ENCODE measurements at regions not wholly inside any gene's neighbourhood (a gene's known extent, or its start where the extent isn't known, plus 50 kb on each side); places are given as distances from the start of the nearest gene placed in this dataset.

DNA sequence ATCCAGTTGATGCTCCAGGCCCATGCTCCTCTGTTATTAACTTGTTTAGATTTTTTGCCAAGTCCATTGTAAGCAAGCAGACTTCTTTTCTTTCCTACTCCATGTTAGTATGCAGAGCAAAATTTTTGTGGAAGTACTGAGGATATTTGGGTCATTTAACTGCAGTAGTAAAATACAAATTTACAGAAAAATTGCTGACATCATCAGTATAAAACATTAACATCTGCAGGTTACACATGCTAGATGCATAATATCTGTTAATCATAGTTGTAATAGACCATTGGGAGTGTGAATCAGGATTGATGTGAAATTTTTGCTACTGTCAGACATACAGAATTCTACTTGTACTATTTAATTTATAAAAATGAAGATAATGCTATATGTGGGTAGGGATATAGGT is 454.1 kb upstream of the CXorf51B start:
- no peak overlapping the region for H3K27ac Mint-ChIP-seq
- H2BK5ac ChIP-seq (ENCODE audit: insufficient read length, low read length), result no peak overlapping the region
- H3K27me3 Mint-ChIP-seq (ENCODE audit: low read depth), result no peaks in the 10 kb centered on the region; the same call in 1 of the 2 replicates
- no peak overlapping the region for H2AK5ac ChIP-seq (ENCODE audit: insufficient read length, low read length)
- H3K36me3 Mint-ChIP-seq (ENCODE audit: insufficient read depth in 1 of 3, low read depth in 3 of 3), result peaks cover 0 to 8% (median 0%) of the 10 kb centered on the region in 3 experiments; a peak in 1 of 7 replicates
- H2BK120ac ChIP-seq (ENCODE audit: low read depth, low read length, poor library complexity, severe bottlenecking), result no peak overlapping the region
- peaks cover 19% of the 10 kb centered on the region for H3K9me3 ChIP-seq (ENCODE audit: control insufficient read depth, low read depth, low read length)
- peaks cover 54 to 59% of the 10 kb centered on the region in 2 experiments for H3K9me3 Mint-ChIP-seq
- no peak overlapping the region for H3K4me2 ChIP-seq (ENCODE audit: insufficient read depth, insufficient read length, low read length)
- H3K4me3 Mint-ChIP-seq, result no peak overlapping the region
- no peak overlapping the region for H4K5ac ChIP-seq (ENCODE audit: insufficient read length, low read depth, low read length)
- no peak overlapping the region for H2BK20ac ChIP-seq (ENCODE audit: low read depth, low read length, poor library complexity, severe bottlenecking)
- H4K8ac ChIP-seq (replicated peaks; ENCODE audit: insufficient read length, low read depth, low read length), result no peak overlapping the region
- no peak for TF ChIP-seq CTCF (conservative IDR thresholded peaks at IDR 0.05)
- H3K9ac ChIP-seq (ENCODE audit: extremely low read depth, insufficient read length, low read length), result no peak overlapping the region
- no peaks in the 10 kb centered on the region for H3K4me1 ChIP-seq (ENCODE audit: insufficient read depth, low read length)
- H3K79me1 ChIP-seq (ENCODE audit: insufficient read depth, low read depth, low read length, poor library complexity, severe bottlenecking), result no peaks in the 10 kb centered on the region
- no peak overlapping the region for H4K91ac ChIP-seq (ENCODE audit: insufficient read length, low read depth, low read length)
- H4K20me1 ChIP-seq (ENCODE audit: control insufficient read depth, insufficient read depth, insufficient read length), result no peaks in the 10 kb centered on the region
- H2BK15ac ChIP-seq (ENCODE audit: low read depth, low read length), result no peak overlapping the region
- no peaks in the 10 kb centered on the region for H3K23me2 ChIP-seq (ENCODE audit: insufficient read length, low read depth, low read length, poor library complexity, severe bottlenecking)
- H2BK12ac ChIP-seq (ENCODE audit: insufficient read length, low read depth, low read length), result no peak overlapping the region
- no peak overlapping the region for H3K18ac ChIP-seq (ENCODE audit: insufficient read length, low read depth, low read length)
- no peaks in the 10 kb centered on the region for H3K27me3 ChIP-seq (ENCODE audit: insufficient read depth, low read length)
- no peak overlapping the region for H3K56ac ChIP-seq (ENCODE audit: insufficient read length, low read depth, low read length)
- no peak overlapping the region for H2AFZ ChIP-seq (ENCODE audit: low read length)
- no peaks in the 10 kb centered on the region for H3K79me2 ChIP-seq (ENCODE audit: insufficient read depth, low read length)
- no peaks in the 10 kb centered on the region for H3K4me1 Mint-ChIP-seq
- DNase-seq, result no peak
- no peak overlapping the region for H3K27ac ChIP-seq (ENCODE audit: insufficient read length, low read depth, low read length)
- H3K23ac ChIP-seq (ENCODE audit: insufficient read length, low read depth, low read length), result no peak overlapping the region
- no peak overlapping the region for H3T11ph ChIP-seq (ENCODE audit: low read length)
- no peak overlapping the region for H3K14ac ChIP-seq (ENCODE audit: insufficient read depth, low read length)
- H3K4ac ChIP-seq (ENCODE audit: low read depth, low read length), result no peak overlapping the region
